OCI-LY7 (cell line): ENCODE measurements at regions not wholly inside any gene's neighbourhood (a gene's known extent, or its start where the extent isn't known, plus 50 kb on each side); places are given as distances from the start of the nearest gene placed in this dataset.

ENCODE experiments used
- BruUV-seq: library from RNA; stranded (reverse); fragments of 400-500 nt; replicated peaks from 2 replicates; lab custom pipeline; 2021; lab: Mats Ljungman, UMichigan
- CTCF ChIA-PET: fragments of 300-600 bp; sonication (Branson Sonifier 250); formaldehyde crosslinking; loops from one replicate; lab custom pipeline; 2022; ENCODE audit warnings: antibody characterized with exemption; ENCODE audit not compliant: unreplicated experiment; lab: Charles Lee
- POLR2A ChIA-PET: fragments of 300-600 bp; sonication (Branson Sonifier 250); formaldehyde crosslinking; loops from one replicate; lab custom pipeline; 2022; ENCODE audit warnings: antibody characterized with exemption; lab: Charles Lee
- DNase-seq: peaks from one replicate; pipeline ENCODE4 v3.0.0-alpha.2; 2015; ENCODE audit warnings: low spot score
- H2AFZ ChIP-seq: fragments of 200-600 bp; sonication (generic), shearing (Covaris generic); 2 replicates; pipeline ENCODE4 v1.6.1; 2014; ENCODE audit warnings: mild to moderate bottlenecking, antibody characterized with exemption, low read length, moderate library complexity
- H3K27ac ChIP-seq: fragments of 200-600 bp; sonication (generic); 2 replicates; pipeline ENCODE4 v1.5.1; 2014; ENCODE audit warnings: mixed run types, low read depth, mild to moderate bottlenecking, moderate library complexity, low read length, inconsistent platforms; ENCODE audit not compliant: poor library complexity, severe bottlenecking
- H3K36me3 ChIP-seq: fragments of 200-600 bp; sonication (generic); 2 replicates; pipeline ENCODE4 v1.6.1; 2014; ENCODE audit warnings: mild to moderate bottlenecking, antibody characterized with exemption, low read length, moderate library complexity, mixed read lengths; ENCODE audit not compliant: insufficient read depth
- H3K4me1 ChIP-seq: fragments of 200-600 bp; sonication (generic); 2 replicates; pipeline ENCODE4 v1.5.1; 2014; ENCODE audit warnings: mild to moderate bottlenecking, low read length; ENCODE audit not compliant: insufficient read depth, poor library complexity, severe bottlenecking
- H3K4me2 ChIP-seq: fragments of 200-600 bp; sonication (generic); 2 replicates; pipeline ENCODE4 v1.6.1; 2014; ENCODE audit warnings: mild to moderate bottlenecking, low read length
- H3K4me3 ChIP-seq: fragments of 200-600 bp; sonication (generic); 2 replicates; pipeline ENCODE4 v1.5.1; 2014; ENCODE audit warnings: mild to moderate bottlenecking, low read depth, low read length; ENCODE audit not compliant: poor library complexity, severe bottlenecking
- H3K79me2 ChIP-seq: fragments of 200-600 bp; sonication (generic); 2 replicates; pipeline ENCODE4 v1.6.1; 2016; ENCODE audit warnings: low read depth, mild to moderate bottlenecking, low read length, moderate library complexity, mixed read lengths; ENCODE audit not compliant: insufficient read depth
- H3K9me2 ChIP-seq: fragments of 200-600 bp; sonication (generic); 2 replicates; pipeline ENCODE4 v1.6.1; 2016; ENCODE audit warnings: mild to moderate bottlenecking, low read length, mixed read lengths; ENCODE audit not compliant: insufficient read depth
- H3K9me3 ChIP-seq: fragments of 200-600 bp; sonication (generic); 2 replicates; pipeline ENCODE4 v1.6.1; 2014; ENCODE audit warnings: mild to moderate bottlenecking, mixed run types, low read length, mixed read lengths
- H4K20me1 ChIP-seq: fragments of 200-600 bp; sonication (generic); 2 replicates; pipeline ENCODE4 v1.6.1; 2014; ENCODE audit warnings: mild to moderate bottlenecking, antibody characterized with exemption, low read length, moderate library complexity, mixed read lengths; ENCODE audit not compliant: insufficient read depth
- EZH2phosphoT487 ChIP-seq: fragments of 200-600 bp; sonication (generic); IDR thresholded peaks from 2 replicates; pipeline ENCODE4 v1.6.1; 2018; ENCODE audit warnings: low read depth, borderline replicate concordance, mild to moderate bottlenecking, mixed run types, antibody characterized with exemption, low read length, moderate library complexity, mixed read lengths
- intact Hi-C: fragments of 100-400 bp; cut with micrococcal nuclease; formaldehyde crosslinking; loops from one replicate; pipeline ENCODE4 v1.10.0; 2022; ENCODE audit not compliant: unreplicated experiment
- TF ChIP-seq, protein P1 (sequence below): fragments of 200-600 bp; sonication (generic); conservative IDR thresholded peaks from 2 replicates; pipeline ENCODE4 v1.5.1; 2014; ENCODE audit warnings: mild to moderate bottlenecking, antibody characterized with exemption, low read length, moderate library complexity, mixed read lengths

DNA sequence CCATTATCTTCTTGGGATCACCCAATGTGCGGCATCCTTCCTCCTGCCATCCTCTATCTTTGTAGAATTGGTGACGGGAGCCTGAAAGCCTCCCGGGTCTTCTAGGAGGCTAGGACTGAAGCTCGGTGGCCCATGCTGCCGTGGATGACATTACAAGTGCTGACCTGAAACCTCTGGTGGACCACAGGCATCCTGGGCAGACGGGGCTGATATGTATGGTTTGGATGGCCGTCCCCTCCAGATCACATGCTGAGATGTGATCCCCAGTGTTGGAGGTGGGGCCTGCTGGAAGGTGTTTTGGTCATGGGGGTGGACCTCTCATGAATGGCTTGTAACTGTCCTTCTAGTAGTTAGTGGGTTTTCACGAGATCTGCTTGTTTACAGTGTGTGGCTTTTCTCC, 1525.8 kb downstream of the BRD1 start:
- POLR2A ChIA-PET, result no interaction called here
- Histone ChIP-seq H3K4me2 (no peak overlapping the region), H3K4me3 (no peak overlapping the region), H3K36me3 (no peaks in the 10 kb centered on the region), H3K4me1 (no peaks in the 10 kb centered on the region), H3K9me3 (no peaks in the 10 kb centered on the region), H2AFZ (no peak overlapping the region), H3K79me2 (no peaks in the 10 kb centered on the region), H4K20me1 (no peaks in the 10 kb centered on the region), H3K9me2 (no peaks in the 10 kb centered on the region), H3K27ac (no peak overlapping the region)
- TF ChIP-seq, protein P1, sequence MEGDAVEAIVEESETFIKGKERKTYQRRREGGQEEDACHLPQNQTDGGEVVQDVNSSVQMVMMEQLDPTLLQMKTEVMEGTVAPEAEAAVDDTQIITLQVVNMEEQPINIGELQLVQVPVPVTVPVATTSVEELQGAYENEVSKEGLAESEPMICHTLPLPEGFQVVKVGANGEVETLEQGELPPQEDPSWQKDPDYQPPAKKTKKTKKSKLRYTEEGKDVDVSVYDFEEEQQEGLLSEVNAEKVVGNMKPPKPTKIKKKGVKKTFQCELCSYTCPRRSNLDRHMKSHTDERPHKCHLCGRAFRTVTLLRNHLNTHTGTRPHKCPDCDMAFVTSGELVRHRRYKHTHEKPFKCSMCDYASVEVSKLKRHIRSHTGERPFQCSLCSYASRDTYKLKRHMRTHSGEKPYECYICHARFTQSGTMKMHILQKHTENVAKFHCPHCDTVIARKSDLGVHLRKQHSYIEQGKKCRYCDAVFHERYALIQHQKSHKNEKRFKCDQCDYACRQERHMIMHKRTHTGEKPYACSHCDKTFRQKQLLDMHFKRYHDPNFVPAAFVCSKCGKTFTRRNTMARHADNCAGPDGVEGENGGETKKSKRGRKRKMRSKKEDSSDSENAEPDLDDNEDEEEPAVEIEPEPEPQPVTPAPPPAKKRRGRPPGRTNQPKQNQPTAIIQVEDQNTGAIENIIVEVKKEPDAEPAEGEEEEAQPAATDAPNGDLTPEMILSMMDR, result no peak
- TF ChIP-seq EZH2phosphoT487, result no peak
- CTCF ChIA-PET, result no interaction called here
- DNase-seq, result no peak
- intact Hi-C loops, result no loop called here
- no TSS peak for BruUV-seq

DNA sequence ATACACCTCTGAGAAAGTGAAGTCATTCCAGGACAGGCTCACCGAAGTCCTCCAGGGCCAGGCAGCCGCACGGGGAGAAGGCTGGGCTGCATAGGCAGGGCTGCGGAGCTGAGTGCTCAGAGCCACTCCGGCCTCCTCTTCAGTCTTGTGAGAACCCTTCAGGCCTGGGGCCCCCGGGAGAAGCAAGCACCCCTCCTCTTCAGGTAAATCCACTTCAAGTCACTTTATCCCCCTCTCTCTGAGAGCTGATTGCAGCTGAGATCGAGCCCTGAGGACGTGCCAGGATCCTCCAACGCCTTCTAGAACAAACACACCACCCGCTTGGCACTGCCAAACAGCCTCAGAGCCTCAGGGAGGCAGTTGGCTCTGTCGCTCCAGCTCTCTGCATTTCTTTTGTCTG, 1526.3 kb downstream of the BRD1 start:
- ChIA-PET CTCF (no interaction called here), POLR2A (no interaction called here)
- H3K9me2 ChIP-seq, result no peaks in the 10 kb centered on the region
- no peak overlapping the region for H3K4me3 ChIP-seq
- no peaks in the 10 kb centered on the region for H3K79me2 ChIP-seq
- H3K4me2 ChIP-seq, result no peak overlapping the region
- H4K20me1 ChIP-seq, result no peaks in the 10 kb centered on the region
- no peak overlapping the region for H3K27ac ChIP-seq
- intact Hi-C loops, result no loop called here
- TF ChIP-seq EZH2phosphoT487, result no peak
- TF ChIP-seq, protein P1, result no peak
- no peaks in the 10 kb centered on the region for H3K36me3 ChIP-seq
- BruUV-seq, result no TSS peak
- no peaks in the 10 kb centered on the region for H3K4me1 ChIP-seq
- H3K9me3 ChIP-seq, result no peaks in the 10 kb centered on the region
- no peak overlapping the region for H2AFZ ChIP-seq
- no peak for DNase-seq

DNA sequence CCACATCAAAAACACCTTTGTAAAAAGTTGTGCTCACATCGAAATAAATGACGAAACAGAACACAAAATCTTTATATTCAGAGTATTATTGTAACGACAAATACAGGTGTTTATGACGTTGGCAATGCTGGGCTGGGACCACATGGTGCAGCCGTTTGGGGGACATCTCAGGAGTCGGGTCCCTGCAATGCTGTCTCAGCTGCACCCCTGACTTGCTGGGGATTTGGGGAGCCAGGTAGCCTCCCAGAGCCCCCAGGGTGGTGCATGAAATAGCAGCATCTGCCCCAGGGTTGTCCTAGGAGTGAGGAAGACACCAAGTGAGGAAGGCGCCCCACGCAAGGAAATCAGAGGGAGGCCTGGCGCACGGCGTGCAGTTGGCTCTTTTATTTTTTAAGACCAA, 1526.8 kb downstream of the BRD1 start:
- no peaks in the 10 kb centered on the region for H3K36me3 ChIP-seq
- H3K9me2 ChIP-seq, result no peaks in the 10 kb centered on the region
- H3K9me3 ChIP-seq, result no peaks in the 10 kb centered on the region
- no peak overlapping the region for H3K27ac ChIP-seq
- no peak overlapping the region for H3K4me3 ChIP-seq
- DNase-seq, result no peak
- intact Hi-C loops, result no loop called here
- no TSS peak for BruUV-seq
- no peak overlapping the region for H2AFZ ChIP-seq
- ChIA-PET CTCF (no interaction called here), POLR2A (no interaction called here)
- H3K4me1 ChIP-seq, result no peaks in the 10 kb centered on the region
- no peaks in the 10 kb centered on the region for H4K20me1 ChIP-seq
- TF ChIP-seq EZH2phosphoT487, result no peak
- TF ChIP-seq, protein P1, result no peak
- H3K79me2 ChIP-seq, result no peaks in the 10 kb centered on the region
- no peak overlapping the region for H3K4me2 ChIP-seq
